ENCODE measurements at regions not wholly inside any gene's neighbourhood (a gene's known extent, or its start where the extent isn't known, plus 50 kb on each side); places are given as distances from the start of the nearest gene placed in this dataset.

DNA sequence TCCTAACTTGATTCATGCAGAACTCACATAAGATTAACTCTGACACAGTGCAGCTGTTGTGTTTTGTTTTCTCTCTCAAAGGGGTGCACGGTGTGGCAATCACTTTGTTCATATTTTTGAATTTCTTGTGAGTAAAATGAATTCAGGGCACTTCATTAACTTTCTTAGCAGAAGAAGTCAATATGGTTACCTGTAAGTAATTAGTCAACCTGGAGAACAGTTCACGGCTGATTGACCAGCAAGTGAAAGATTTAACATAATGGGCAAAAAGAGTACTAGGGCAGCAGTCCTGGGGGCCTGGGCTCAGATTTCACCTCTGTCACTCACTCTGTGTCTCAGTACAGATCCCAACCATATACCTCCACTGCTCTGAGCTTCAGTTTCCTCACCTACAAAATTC lies 102.4 kb upstream of the SPTLC3 start:
- Histone ChIP-seq H3K27ac (ENCODE audit: low read depth, low read length) (no peak overlapping the region), H3K9me2 (replicated peaks; ENCODE audit: insufficient read depth, low read length) (no peaks in the 10 kb centered on the region), H3K4me2 (ENCODE audit: low read depth, low read length, poor library complexity, severe bottlenecking) (no peak overlapping the region), H4K20me1 (ENCODE audit: low read depth, low read length) (no peaks in the 10 kb centered on the region), H2AFZ (ENCODE audit: low read depth, low read length, severe bottlenecking) (no peak overlapping the region), H3F3A (ENCODE audit: insufficient read depth) (no peaks in the 10 kb centered on the region), H3K27me3 (ENCODE audit: low read length) (no peaks in the 10 kb centered on the region), H3K9ac (ENCODE audit: low read length) (no peak overlapping the region), H3K36me3 (ENCODE audit: low read length) (no peaks in the 10 kb centered on the region), H3K9me3 (ENCODE audit: insufficient read depth, low read length) (no peaks in the 10 kb centered on the region), H3K79me2 (ENCODE audit: insufficient read depth, low read length) (no peaks in the 10 kb centered on the region), H3K4me3 (ENCODE audit: insufficient read depth, low read length, poor library complexity, severe bottlenecking) (no peak overlapping the region)
- TF ChIP-seq, protein P1, sequence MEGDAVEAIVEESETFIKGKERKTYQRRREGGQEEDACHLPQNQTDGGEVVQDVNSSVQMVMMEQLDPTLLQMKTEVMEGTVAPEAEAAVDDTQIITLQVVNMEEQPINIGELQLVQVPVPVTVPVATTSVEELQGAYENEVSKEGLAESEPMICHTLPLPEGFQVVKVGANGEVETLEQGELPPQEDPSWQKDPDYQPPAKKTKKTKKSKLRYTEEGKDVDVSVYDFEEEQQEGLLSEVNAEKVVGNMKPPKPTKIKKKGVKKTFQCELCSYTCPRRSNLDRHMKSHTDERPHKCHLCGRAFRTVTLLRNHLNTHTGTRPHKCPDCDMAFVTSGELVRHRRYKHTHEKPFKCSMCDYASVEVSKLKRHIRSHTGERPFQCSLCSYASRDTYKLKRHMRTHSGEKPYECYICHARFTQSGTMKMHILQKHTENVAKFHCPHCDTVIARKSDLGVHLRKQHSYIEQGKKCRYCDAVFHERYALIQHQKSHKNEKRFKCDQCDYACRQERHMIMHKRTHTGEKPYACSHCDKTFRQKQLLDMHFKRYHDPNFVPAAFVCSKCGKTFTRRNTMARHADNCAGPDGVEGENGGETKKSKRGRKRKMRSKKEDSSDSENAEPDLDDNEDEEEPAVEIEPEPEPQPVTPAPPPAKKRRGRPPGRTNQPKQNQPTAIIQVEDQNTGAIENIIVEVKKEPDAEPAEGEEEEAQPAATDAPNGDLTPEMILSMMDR (IDR thresholded peaks at IDR 0.05; ENCODE audit: insufficient read depth, low read length, poor library complexity, severe bottlenecking), result no peak
- no peak for TF ChIP-seq EZH2phosphoT487 (conservative IDR thresholded peaks at IDR 0.05; ENCODE audit: low read length)

DNA sequence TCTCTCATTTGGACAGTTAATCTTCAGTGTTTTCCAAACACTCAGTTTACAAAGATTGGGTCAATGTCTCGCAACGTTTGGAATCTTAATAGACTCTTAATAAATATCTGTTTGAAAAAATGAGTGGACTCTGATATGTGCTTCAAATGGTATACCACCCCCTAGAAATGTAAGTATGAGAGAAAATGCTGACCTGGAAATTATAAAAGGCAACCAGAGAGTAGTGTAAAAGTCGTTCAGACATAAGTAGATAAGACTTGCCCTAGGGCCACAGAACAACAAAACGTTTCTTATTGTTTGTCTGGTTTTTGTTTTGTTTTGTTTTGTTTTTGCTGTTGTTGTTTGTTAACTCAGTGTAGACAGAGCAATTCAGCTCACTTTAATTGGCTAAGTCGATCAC lies 97.4 kb upstream of the SPTLC3 start:
- no peak for TF ChIP-seq EZH2phosphoT487 (conservative IDR thresholded peaks at IDR 0.05; ENCODE audit: low read length)
- H3K36me3 ChIP-seq (ENCODE audit: low read length), result no peaks in the 10 kb centered on the region
- H3K4me2 ChIP-seq (ENCODE audit: low read depth, low read length, poor library complexity, severe bottlenecking), result no peak overlapping the region
- H3F3A ChIP-seq (ENCODE audit: insufficient read depth), result no peaks in the 10 kb centered on the region
- H3K9me3 ChIP-seq (ENCODE audit: insufficient read depth, low read length), result no peaks in the 10 kb centered on the region
- no peaks in the 10 kb centered on the region for H4K20me1 ChIP-seq (ENCODE audit: low read depth, low read length)
- no peaks in the 10 kb centered on the region for H3K9me2 ChIP-seq (replicated peaks; ENCODE audit: insufficient read depth, low read length)
- H3K27ac ChIP-seq (ENCODE audit: low read depth, low read length), result no peak overlapping the region
- H3K27me3 ChIP-seq (ENCODE audit: low read length), result no peaks in the 10 kb centered on the region
- no peak overlapping the region for H2AFZ ChIP-seq (ENCODE audit: low read depth, low read length, severe bottlenecking)
- no peak overlapping the region for H3K4me3 ChIP-seq (ENCODE audit: insufficient read depth, low read length, poor library complexity, severe bottlenecking)
- H3K79me2 ChIP-seq (ENCODE audit: insufficient read depth, low read length), result no peaks in the 10 kb centered on the region
- H3K9ac ChIP-seq (ENCODE audit: low read length), result no peak overlapping the region

DNA sequence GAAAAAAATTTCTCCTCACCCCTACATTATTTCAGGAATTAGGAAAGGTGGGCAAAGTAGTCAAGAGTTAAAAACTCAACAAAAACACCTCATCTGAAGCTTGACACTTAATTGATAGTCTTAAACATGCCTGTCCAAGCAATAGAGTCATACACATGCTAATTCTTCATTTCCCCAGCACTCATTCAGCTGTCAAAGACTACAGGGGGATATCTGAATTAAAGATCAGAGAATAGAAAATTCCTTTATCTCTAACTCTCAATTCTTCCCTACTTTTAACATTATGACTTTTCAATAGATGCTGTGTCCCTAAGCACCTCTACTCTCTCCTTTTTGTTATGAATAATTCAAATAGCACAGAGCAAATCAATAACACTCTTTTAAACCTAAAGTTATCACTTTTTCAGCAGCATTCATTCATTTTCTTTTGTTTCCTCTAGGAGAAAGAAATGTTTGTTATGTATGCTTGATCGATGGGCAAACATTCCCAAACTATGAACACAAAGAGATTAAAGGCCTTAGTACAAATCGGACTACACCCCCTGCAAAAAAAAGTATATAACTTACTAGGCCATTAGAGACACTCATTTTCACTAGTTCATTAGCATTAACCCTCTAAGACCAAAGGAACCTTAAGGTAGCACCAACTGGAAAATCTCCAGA lies 94.9 kb upstream of the SPTLC3 start:
- H2AFZ ChIP-seq (ENCODE audit: low read depth, low read length, severe bottlenecking), result no peak overlapping the region
- no peak overlapping the region for H3K27ac ChIP-seq (ENCODE audit: low read depth, low read length)
- no peak overlapping the region for H3K4me2 ChIP-seq (ENCODE audit: low read depth, low read length, poor library complexity, severe bottlenecking)
- no peaks in the 10 kb centered on the region for H3K27me3 ChIP-seq (ENCODE audit: low read length)
- H3K9me2 ChIP-seq (replicated peaks; ENCODE audit: insufficient read depth, low read length), result no peaks in the 10 kb centered on the region
- no peaks in the 10 kb centered on the region for H3F3A ChIP-seq (ENCODE audit: insufficient read depth)
- H3K9ac ChIP-seq (ENCODE audit: low read length), result no peak overlapping the region
- H4K20me1 ChIP-seq (ENCODE audit: low read depth, low read length), result no peaks in the 10 kb centered on the region
- no peaks in the 10 kb centered on the region for H3K9me3 ChIP-seq (ENCODE audit: insufficient read depth, low read length)
- H3K36me3 ChIP-seq (ENCODE audit: low read length), result no peaks in the 10 kb centered on the region
- H3K79me2 ChIP-seq (ENCODE audit: insufficient read depth, low read length), result no peaks in the 10 kb centered on the region
- no peak overlapping the region for H3K4me3 ChIP-seq (ENCODE audit: insufficient read depth, low read length, poor library complexity, severe bottlenecking)
- no peak for TF ChIP-seq EZH2phosphoT487 (conservative IDR thresholded peaks at IDR 0.05; ENCODE audit: low read length)
- TF ChIP-seq, protein P1 (IDR thresholded peaks at IDR 0.05; ENCODE audit: insufficient read depth, low read length, poor library complexity, severe bottlenecking), result no peak

GRCh38 chr20:12914804-12915203 lies 94.0 kb upstream of the SPTLC3 start:
- H3K4me2 ChIP-seq (ENCODE audit: low read depth, low read length, poor library complexity, severe bottlenecking), result no peak overlapping the region

More at GRCh38 chr20:12914804-12915203, 94.0 kb upstream of the SPTLC3 start:
- TF ChIP-seq, protein P1 (IDR thresholded peaks at IDR 0.05; ENCODE audit: insufficient read depth, low read length, poor library complexity, severe bottlenecking), result no peak
- no peak for TF ChIP-seq EZH2phosphoT487 (conservative IDR thresholded peaks at IDR 0.05; ENCODE audit: low read length)
- no peak overlapping the region for H2AFZ ChIP-seq (ENCODE audit: low read depth, low read length, severe bottlenecking)
- H3K9me3 ChIP-seq (ENCODE audit: insufficient read depth, low read length), result no peaks in the 10 kb centered on the region
- no peaks in the 10 kb centered on the region for H3K27me3 ChIP-seq (ENCODE audit: low read length)
- H3K4me3 ChIP-seq (ENCODE audit: insufficient read depth, low read length, poor library complexity, severe bottlenecking), result no peak overlapping the region
- no peak overlapping the region for H3K27ac ChIP-seq (ENCODE audit: low read depth, low read length)
- no peaks in the 10 kb centered on the region for H3K36me3 ChIP-seq (ENCODE audit: low read length)
- no peaks in the 10 kb centered on the region for H3K79me2 ChIP-seq (ENCODE audit: insufficient read depth, low read length)
- no peaks in the 10 kb centered on the region for H3F3A ChIP-seq (ENCODE audit: insufficient read depth)
- H4K20me1 ChIP-seq (ENCODE audit: low read depth, low read length), result no peaks in the 10 kb centered on the region
- no peaks in the 10 kb centered on the region for H3K9me2 ChIP-seq (replicated peaks; ENCODE audit: insufficient read depth, low read length)
- no peak overlapping the region for H3K9ac ChIP-seq (ENCODE audit: low read length)
